K562 (cell line): ENCODE measurements at regions not wholly inside any gene's neighbourhood (a gene's known extent, or its start where the extent isn't known, plus 50 kb on each side); places are given as distances from the start of the nearest gene placed in this dataset.

Experiments
- ATAC-seq: fragments of 200-7000 bp; cut with Tn5 transposase; 3 replicates; pipeline ENCODE4 v1.9.1; 2020; ENCODE audit warnings: moderate library complexity
- BruUV-seq: library from RNA; stranded (reverse); fragments of 400-500 nt; replicated peaks from 2 replicates; lab custom pipeline; 2021; lab: Mats Ljungman, UMichigan
- CTCF ChIA-PET: fragments of 300-600 bp; formaldehyde crosslinking; extraction: SDS; loops from one replicate; lab custom pipeline; 2021; ENCODE audit warnings: low intra/inter-chr PET ratio; lab: Yijun Ruan, JAX
- POLR2A ChIA-PET: fragments of 300-600, 350-650 bp; sonication (Branson Sonifier 250); formaldehyde crosslinking; extraction: SDS; loops from one replicate; lab custom pipeline; 2021; ENCODE audit warnings: antibody characterized with exemption, inconsistent platforms; lab: Yijun Ruan, JAX
- DNase-seq, 4 experiments: peaks; one replicate each; pipeline versions ENCODE4 v3.0.0 to v3.0.0-alpha.2; 2011 to 2018; ENCODE audit warnings: low spot score in 3 of 4, mixed read lengths in 3 of 4; ENCODE audit errors: extremely low read depth in 1 of 4
- FAIRE-seq: peaks from 2 replicates; lab custom pipeline; 2011; peaks lifted over from hg19 to GRCh38; lab: Jason Lieb, UNC
- H2AFZ ChIP-seq: 2 replicates; pipeline ENCODE4 v1.6.0; 2011; ENCODE audit warnings: low read depth, low read length, control low read depth, inconsistent platforms
- H3K27ac ChIP-seq: fragments of 200-600 bp; 3 replicates; pipeline ENCODE4 v1.8.0; 2011; ENCODE audit warnings: low read depth, mild to moderate bottlenecking, control low read depth, inconsistent platforms, low read length, moderate library complexity, mixed read lengths; ENCODE audit errors: extremely low read depth
- H3K27me3 ChIP-seq, 2 experiments: fragments of 300-600 bp in 1 of 2; 2 replicates in 1 of 2; 3 replicates in 1 of 2; pipeline versions ENCODE4 v1.6.0 to v1.8.0; 2011; ENCODE audit warnings: inconsistent platforms in 2 of 2, low read length in 2 of 2, mild to moderate bottlenecking in 1 of 2, mixed read lengths in 1 of 2, moderate library complexity in 1 of 2; ENCODE audit not compliant: control insufficient read depth in 2 of 2, insufficient read depth in 2 of 2
- H3K36me3 ChIP-seq: fragments of 300-600 bp; 3 replicates; pipeline ENCODE4 v1.8.0; 2011; ENCODE audit warnings: mild to moderate bottlenecking, low read length, inconsistent platforms; ENCODE audit not compliant: control insufficient read depth, insufficient read depth
- H3K4me1 ChIP-seq, 2 experiments: fragments of 200-600 bp in 1 of 2; replicated peaks in 1 of 2; 2 replicates in 1 of 2; 3 replicates in 1 of 2; pipeline versions ENCODE4 v1.5.1 to v1.8.0; 2011; ENCODE audit warnings: inconsistent platforms in 2 of 2, low read length in 2 of 2, mild to moderate bottlenecking in 1 of 2, mixed read lengths in 1 of 2, moderate library complexity in 1 of 2; ENCODE audit not compliant: control insufficient read depth in 2 of 2, insufficient read depth in 2 of 2
- H3K4me2 ChIP-seq: 2 replicates; pipeline ENCODE4 v1.6.1; 2011; ENCODE audit warnings: low read length, control low read depth, inconsistent platforms, mixed read lengths; ENCODE audit not compliant: insufficient read depth
- H3K4me3 ChIP-seq: fragments of 200-600 bp; sonication (generic), shearing (Covaris generic); 2 replicates; pipeline ENCODE4 v1.5.1; 2016; ENCODE audit warnings: control low read depth, inconsistent platforms
- H3K79me2 ChIP-seq: fragments of 200-600 bp; 3 replicates; pipeline ENCODE4 v1.8.0; 2011; ENCODE audit warnings: low read length, inconsistent platforms; ENCODE audit not compliant: control insufficient read depth, insufficient read depth
- H3K9ac ChIP-seq, 2 experiments: 2 replicates each; pipeline versions ENCODE4 v1.6.0 to v1.6.1; 2011; ENCODE audit warnings: low read depth in 2 of 2, low read length in 2 of 2, control low read depth in 1 of 2, inconsistent platforms in 1 of 2, mild to moderate bottlenecking in 1 of 2, mixed read lengths in 1 of 2; ENCODE audit not compliant: insufficient read depth in 1 of 2
- H3K9me1 ChIP-seq: one replicate; pipeline ENCODE4 v1.6.0; 2011; ENCODE audit warnings: inconsistent platforms, mild to moderate bottlenecking, low read length, moderate library complexity; ENCODE audit not compliant: control insufficient read depth, insufficient read depth
- H3K9me3 ChIP-seq: replicated peaks from 2 replicates; pipeline ENCODE4 v1.5.1; 2011; ENCODE audit warnings: low read depth, low read length, inconsistent platforms; ENCODE audit not compliant: control insufficient read depth, insufficient read depth
- H4K20me1 ChIP-seq: replicated peaks from 2 replicates; pipeline ENCODE4 v1.6.1; 2011; ENCODE audit warnings: low read length, inconsistent platforms, mixed read lengths; ENCODE audit not compliant: control insufficient read depth, insufficient read depth
- CXXC5 ChIP-seq: fragments of 250-450 bp; sonication (Bioruptor Pico); IDR thresholded peaks from 2 replicates; pipeline ENCODE4 v1.8.0; 2022; ENCODE audit warnings: inconsistent platforms, mild to moderate bottlenecking, moderate library complexity
- LEF1 ChIP-seq: fragments of 450-650 bp; IDR thresholded peaks from 2 replicates; pipeline ENCODE4 v1.6.1; 2016; ENCODE audit warnings: mild to moderate bottlenecking
- NCOA4 ChIP-seq: fragments of 450-650 bp; IDR thresholded peaks from 2 replicates; pipeline ENCODE4 v1.6.1; 2018; ENCODE audit warnings: mild to moderate bottlenecking; ENCODE audit not compliant: partially characterized antibody
- OTX1 ChIP-seq: fragments of 450-650 bp; formaldehyde crosslinking; IDR thresholded peaks from 2 replicates; pipeline ENCODE4 v1.4.0; 2022; ENCODE audit warnings: mild to moderate bottlenecking
- POLR2A ChIP-seq: fragments of 450-650 bp; conservative IDR thresholded peaks from 2 replicates; pipeline ENCODE4 v1.6.1; 2016
- POLR2B ChIP-seq: fragments of 450-650 bp; IDR thresholded peaks from 2 replicates; pipeline ENCODE4 v1.6.1; 2018; ENCODE audit warnings: low read depth; ENCODE audit not compliant: partially characterized antibody
- SMAD2 ChIP-seq: fragments of 150-350 bp; IDR thresholded peaks from 2 replicates; pipeline ENCODE4 v1.6.1; 2014; ENCODE audit warnings: low read depth, mild to moderate bottlenecking, low read length
- TAF9B ChIP-seq: fragments of 450-650 bp; IDR thresholded peaks from 2 replicates; pipeline ENCODE4 v1.6.1; 2018; ENCODE audit warnings: mild to moderate bottlenecking; ENCODE audit not compliant: partially characterized antibody
- ZBTB5 ChIP-seq: fragments of 450-650 bp; IDR thresholded peaks from 2 replicates; pipeline ENCODE4 v1.6.1; 2017; ENCODE audit warnings: antibody characterized with exemption
- ZKSCAN8 ChIP-seq: fragments of 200-800 bp; sonication (Bioruptor generic); IDR thresholded peaks from 2 replicates; pipeline ENCODE4 v1.6.1; 2016; ENCODE audit warnings: missing genetic modification characterization, missing compliant biosample characterization
- ZNF124 ChIP-seq: sonication (generic); formaldehyde crosslinking; IDR thresholded peaks from 2 replicates; pipeline ENCODE4 v1.8.1; 2022; ENCODE audit warnings: missing genetic modification reagents
- ZNF143 ChIP-seq: sonication (generic); formaldehyde crosslinking; IDR thresholded peaks from 2 replicates; pipeline ENCODE4 v1.9.0; 2022; ENCODE audit warnings: mild to moderate bottlenecking, missing genetic modification reagents
- ZNF24 ChIP-seq: fragments of 450-650 bp; IDR thresholded peaks from 2 replicates; pipeline ENCODE4 v1.6.1; 2016
- ZNF263 ChIP-seq: sonication (generic); formaldehyde crosslinking; IDR thresholded peaks from 2 replicates; pipeline ENCODE4 v1.8.0; 2022; ENCODE audit warnings: mild to moderate bottlenecking, missing genetic modification reagents, borderline replicate concordance
- ZNF324 ChIP-seq: fragments of 250-450 bp; sonication (Bioruptor Pico); IDR thresholded peaks from 2 replicates; pipeline ENCODE4 v1.4.0; 2020; ENCODE audit warnings: mild to moderate bottlenecking
- ZNF444 ChIP-seq: fragments of 250-450 bp; sonication (Bioruptor Pico); IDR thresholded peaks from 2 replicates; pipeline ENCODE4 v1.4.0; 2020; ENCODE audit warnings: mild to moderate bottlenecking, moderate library complexity
- ZNF639 ChIP-seq, 2 experiments: fragments of 200-800 bp in 1 of 2; sonication (Bioruptor generic) in 1 of 2; sonication (generic) in 1 of 2; formaldehyde crosslinking in 1 of 2; IDR thresholded peaks in 1 of 2; conservative IDR thresholded peaks in 1 of 2; 2 replicates each; pipeline versions ENCODE4 v1.5.0 to v1.6.1; 2016 to 2020; ENCODE audit warnings: missing compliant biosample characterization in 1 of 2, missing genetic modification characterization in 1 of 2, missing genetic modification reagents in 1 of 2
- WGBS: fragments of 100-300 bp; shearing (Covaris generic); methylation state at CpG from one replicate; pipeline ENCODE4 v1.1.6; 2016; ENCODE audit warnings: low coverage, mixed read lengths; ENCODE audit not compliant: insufficient coverage; ENCODE audit errors: missing lambda C conversion rate; 5-methylcytosine and 5-hydroxymethylcytosine counted together
- in situ Hi-C: fragments of 300-500 bp; cut with MboI; formaldehyde crosslinking; loops from 4 replicates; pipeline ENCODE4 v1.15.0; 2018; ENCODE audit warnings: inconsistent platforms, mixed read lengths
- intact Hi-C: fragments of 100-400 bp; cut with micrococcal nuclease; formaldehyde crosslinking; loops from 2 replicates; pipeline ENCODE4 v1.14.2; 2022

DNA sequence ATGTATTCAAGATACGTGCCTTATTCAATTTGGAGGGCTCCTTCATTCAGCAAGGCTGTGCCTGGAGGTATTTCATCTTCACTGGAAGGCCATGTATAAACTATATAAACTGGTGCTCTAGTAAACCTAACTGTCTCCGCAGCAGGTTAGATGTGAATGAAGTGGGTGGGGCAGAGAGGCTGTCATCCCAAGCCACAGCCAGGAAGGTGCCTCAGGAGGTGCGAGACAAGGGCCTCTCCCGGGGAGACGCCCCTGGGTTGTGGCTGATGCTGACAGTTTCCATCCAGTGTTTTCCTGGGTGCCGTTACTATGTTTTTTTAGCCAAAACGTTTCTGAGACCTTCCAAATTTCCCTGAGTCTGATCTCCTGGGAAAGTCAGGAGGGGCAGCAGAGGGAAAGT, 221.5 kb upstream of the RPL34 start (continued):
- TF ChIP-seq ZBTB5 (no peak), ZKSCAN8 (CRISPR knock-in tag) (no peak), OTX1 (CRISPR knock-in tag) (no peak), POLR2A (no peak), ZNF124 (CRISPR knock-in tag) (no peak)
- TF ChIP-seq, all 486 proteins: peak for 0

- Histone ChIP-seq H3K4me1 (no peaks in the 10 kb centered on the region; a peak in 1 of 5 replicates), H3K9me3 (no peaks in the 10 kb centered on the region), H3K36me3 (no peaks in the 10 kb centered on the region), H2AFZ (no peak overlapping the region), H3K27me3 (peaks cover 2 to 5% of the 10 kb centered on the region in 2 experiments; a peak in 1 of 5 replicates), H3K27ac (no peak overlapping the region), H3K9ac (no peak overlapping the region), H3K79me2 (no peaks in the 10 kb centered on the region), H3K9me1 (no peaks in the 10 kb centered on the region), H3K4me2 (no peak overlapping the region), H3K4me3 (no peak overlapping the region), H4K20me1 (no peaks in the 10 kb centered on the region)
- intact Hi-C loops = no loop called here
- FAIRE-seq = no peak
- BruUV-seq = no TSS peak
- TF ChIP-seq ZNF444 (CRISPR knock-in tag) (no peak), ZNF24 (no peak), SMAD2 (no peak), TAF9B (no peak), LEF1 (no peak), ZNF143 (CRISPR knock-in tag) (no peak), POLR2B (no peak), CXXC5 (CRISPR knock-in tag) (no peak), ZNF263 (no peak), ZNF639 (CRISPR knock-in tag; conservative IDR thresholded peaks at IDR 0.05 in 1 of 2, IDR thresholded peaks at IDR 0.05 in 1 of 2) (no peak), NCOA4 (no peak), ZNF324 (no peak)
- no peak for ATAC-seq
- in situ Hi-C loops = no loop called here
- 40% methylated on average over 11 of the region's 11 CpGs for WGBS
- no peak for DNase-seq
- POLR2A ChIA-PET = no interaction called here
- CTCF ChIA-PET = no interaction called here
These were observed 222.1 kb upstream of the RPL34 start for GRCh38 chr4:108398316-108398715.
